ENCODE measurements at regions not wholly inside any gene's neighbourhood (a gene's known extent, or its start where the extent isn't known, plus 50 kb on each side); places are given as distances from the start of the nearest gene placed in this dataset.
"Not testable (repeated sequence)": the region's sequence is repeated elsewhere in the genome, so short reads cannot be mapped to it uniquely, and the experiment has no call there.

GRCh38 chr2:54065411-54065810 is 50.0 kb upstream of the ACYP2 start:
- peak; percentile 97 for DNase-seq

GRCh38 chr2:54063967-54064535 is 51.4 kb upstream of the ACYP2 start:
- DNase-seq, result no peak

- DNase-seq, result peak; percentile 62
Measured at GRCh38 chr2:54062401-54062800, 53.0 kb upstream of the ACYP2 start.

- no peak for DNase-seq
Measured at GRCh38 chr2:54061272-54061671, 54.1 kb upstream of the ACYP2 start.

- DNase-seq, result peak; percentile 52
Measured at GRCh38 chr2:54059986-54060385, 55.4 kb upstream of the ACYP2 start.

- no peak for DNase-seq
Measured at GRCh38 chr2:54059504-54059903, 55.9 kb upstream of the ACYP2 start.

GRCh38 chr2:54058449-54058848 is 57.0 kb upstream of the ACYP2 start:
- DNase-seq, result no peak

GRCh38 chr2:54054774-54055173 is 60.6 kb upstream of the ACYP2 start:
- DNase-seq, result no peak

- DNase-seq, result no peak
Measured at GRCh38 chr2:54054271-54054670, 61.1 kb upstream of the ACYP2 start.

GRCh38 chr2:54053830-54054229 is 61.6 kb upstream of the ACYP2 start:
- DNase-seq, result no peak

- DNase-seq, result peak; percentile 41
Measured at GRCh38 chr2:54052825-54053718, 62.3 kb upstream of the ACYP2 start.

GRCh38 chr2:54050445-54050844 is 65.0 kb upstream of the ACYP2 start:
- no peak for DNase-seq

- no peak for DNase-seq
Measured at GRCh38 chr2:54049365-54049764, 66.0 kb upstream of the ACYP2 start.

- DNase-seq, result not testable (repeated sequence)
Measured at GRCh38 chr2:54048896-54049295, 66.5 kb upstream of the ACYP2 start.

- no peak for DNase-seq
Measured at GRCh38 chr2:54048117-54048785, 67.2 kb upstream of the ACYP2 start.

- no peak for DNase-seq
Measured at GRCh38 chr2:54047658-54048057, 67.8 kb upstream of the ACYP2 start.

GRCh38 chr2:54047091-54047490 is 68.3 kb upstream of the ACYP2 start:
- DNase-seq, result peak; percentile 69

- DNase-seq, result no peak
Measured at GRCh38 chr2:54042897-54043620, 72.3 kb upstream of the PSME4 start.

GRCh38 chr2:54042341-54042740 is 71.5 kb upstream of the PSME4 start:
- DNase-seq, result no peak

- DNase-seq, result no peak
Measured at GRCh38 chr2:54041135-54041534, 70.3 kb upstream of the PSME4 start.

- no peak for DNase-seq
Measured at GRCh38 chr2:54040685-54041084, 69.9 kb upstream of the PSME4 start.

- no peak for DNase-seq
Measured at GRCh38 chr2:54040250-54040649, 69.5 kb upstream of the PSME4 start.

GRCh38 chr2:54038835-54039234 is 68.0 kb upstream of the PSME4 start:
- DNase-seq, result no peak

All from fibroblast of skin of right biceps (primary cell).